Right cardiac atrium (tissue), 5 donors: ENCODE measurements at regions not wholly inside any gene's neighbourhood (a gene's known extent, or its start where the extent isn't known, plus 50 kb on each side); places are given as distances from the start of the nearest gene placed in this dataset.

Experiments used
- ATAC-seq, 2 donors: fragments of 200-7000 bp; cut with Tn5 transposase; one replicate each; pipeline versions ENCODE4 v1.8.0 to v1.9.1; 2020; ENCODE audit warnings: moderate library complexity in 2 of 2, mild to moderate bottlenecking in 1 of 2
- DNase-seq, 3 donors: peaks; one replicate each; pipeline ENCODE4 v3.0.0-alpha.2; 2020
- H3K27ac ChIP-seq: one replicate; pipeline ENCODE4 v1.5.1; 2013; ENCODE audit warnings: mild to moderate bottlenecking, low read length, control low read depth, moderate library complexity
- H3K27me3 ChIP-seq: one replicate; pipeline ENCODE4 v1.6.1; 2013; ENCODE audit not compliant: control insufficient read depth, insufficient read depth
- H3K4me1 ChIP-seq: one replicate; pipeline ENCODE4 v1.6.1; 2013; ENCODE audit warnings: low read length; ENCODE audit not compliant: control insufficient read depth, insufficient read depth
- H3K4me3 ChIP-seq: one replicate; pipeline ENCODE4 v1.5.1; 2013; ENCODE audit warnings: low read length, control low read depth
- H3K9me3 ChIP-seq: one replicate; pipeline ENCODE4 v1.6.1; 2013; ENCODE audit warnings: low read length; ENCODE audit not compliant: control insufficient read depth
- WGBS: extraction: QIAGEN DNeasy Blood & Tissue Kit; methylation state at CpG from one replicate; pipeline ENCODE4 v1.1.7; 2013; 5-methylcytosine and 5-hydroxymethylcytosine counted together
- intact Hi-C, 4 donors: fragments of 100-400 bp; cut with DNase I; formaldehyde crosslinking; loops; one replicate each; pipeline versions ENCODE4 v1.11.0 to v1.14.0; 2022 to 2023
- donor health status: healthy with polysubstance abuse.
- donor health status: DM: no; HTN: yes; CAD: no.
- donor health status: DM: no; HTN: no; CAD: no.
- donor health status: DM: no; HTN: yes; CAD: no; lungs with severe emphysema.
- donor health status: DM: yes; HTN: yes; CAD: no.

- H3K4me3 ChIP-seq, result no peak overlapping the region
- whole genome bisulfite sequencing, result 62% methylated on average over 5 of the region's 5 CpGs
- no peak overlapping the region for H3K27ac ChIP-seq
- no peaks in the 10 kb centered on the region for H3K4me1 ChIP-seq
- ATAC-seq (no peak), DNase-seq (no peak)
- H3K27me3 ChIP-seq, result no peaks in the 10 kb centered on the region
- intact Hi-C loops, result no loop called here
- H3K9me3 ChIP-seq, result no peaks in the 10 kb centered on the region
Measured at GRCh38 chr2:17323697-17324096, 194.5 kb downstream of the RAD51AP2 start.

- H3K4me3 ChIP-seq, result no peak overlapping the region
- 72% methylated on average over 2 of the region's 2 CpGs for WGBS
- DNase-seq, result no peak
- ATAC-seq, result no peak
- H3K27ac ChIP-seq, result no peak overlapping the region
- no peaks in the 10 kb centered on the region for H3K4me1 ChIP-seq
- intact Hi-C loops, result no loop called here
- H3K9me3 ChIP-seq, result no peaks in the 10 kb centered on the region
- no peaks in the 10 kb centered on the region for H3K27me3 ChIP-seq
Measured at GRCh38 chr2:17322461-17322860, 195.8 kb downstream of the RAD51AP2 start.

GRCh38 chr2:17319090-17319489, 199.2 kb downstream of the RAD51AP2 start:
- intact Hi-C loops, result no loop called here
- H3K9me3 ChIP-seq, result no peaks in the 10 kb centered on the region
- no peak overlapping the region for H3K4me3 ChIP-seq
- DNase-seq (no peak), ATAC-seq (no peak)
- H3K4me1 ChIP-seq, result no peaks in the 10 kb centered on the region
- H3K27me3 ChIP-seq, result no peaks in the 10 kb centered on the region
- H3K27ac ChIP-seq, result no peak overlapping the region

- no peak for DNase-seq
- no peaks in the 10 kb centered on the region for H3K9me3 ChIP-seq
- no peak for ATAC-seq
- no peak overlapping the region for H3K27ac ChIP-seq
- no peaks in the 10 kb centered on the region for H3K27me3 ChIP-seq
- no peak overlapping the region for H3K4me3 ChIP-seq
- no peaks in the 10 kb centered on the region for H3K4me1 ChIP-seq
- intact Hi-C loops, result no loop called here
- WGBS, result 61% methylated on average over 2 of the region's 2 CpGs
Measured at GRCh38 chr2:17318013-17318412, 200.2 kb downstream of the RAD51AP2 start.

GRCh38 chr2:17317439-17317976, 200.7 kb downstream of the RAD51AP2 start:
- WGBS, result 54% methylated on average over 5 of the region's 5 CpGs
- no peaks in the 10 kb centered on the region for H3K9me3 ChIP-seq
- DNase-seq (no peak), ATAC-seq (no peak)
- H3K27me3 ChIP-seq, result no peaks in the 10 kb centered on the region
- no peak overlapping the region for H3K4me3 ChIP-seq
- H3K27ac ChIP-seq, result no peak overlapping the region
- intact Hi-C loops, result no loop called here
- no peaks in the 10 kb centered on the region for H3K4me1 ChIP-seq

- intact Hi-C loops, result loop anchor here in 1 of 4 donors (5.0 kb wide), 1 partner anchor 541 kb away; no protein-coding TSS in a partner anchor
- no peak for DNase-seq
- Histone ChIP-seq H3K27me3 (no peaks in the 10 kb centered on the region), H3K9me3 (no peaks in the 10 kb centered on the region), H3K4me3 (no peak overlapping the region), H3K4me1 (no peaks in the 10 kb centered on the region), H3K27ac (no peak overlapping the region)
- 76% methylated on average over 4 of the region's 4 CpGs for WGBS
- no peak for ATAC-seq
Measured at GRCh38 chr2:17313261-17313660, 205.0 kb downstream of the RAD51AP2 start.

GRCh38 chr2:17311771-17312511, 206.3 kb downstream of the RAD51AP2 start:
- ATAC-seq (no peak), DNase-seq (no peak)
- Histone ChIP-seq H3K9me3 (no peaks in the 10 kb centered on the region), H3K27me3 (no peaks in the 10 kb centered on the region), H3K4me1 (no peaks in the 10 kb centered on the region), H3K27ac (no peak overlapping the region), H3K4me3 (no peak overlapping the region)
- intact Hi-C loops, result loop anchor here in 1 of 4 donors (5.0 kb wide), 1 partner anchor 540 kb away; no protein-coding TSS in a partner anchor
- 75% methylated on average over 1 of the region's 1 CpG for WGBS

- Histone ChIP-seq H3K9me3 (no peaks in the 10 kb centered on the region), H3K27ac (no peak overlapping the region), H3K27me3 (no peaks in the 10 kb centered on the region), H3K4me1 (no peaks in the 10 kb centered on the region), H3K4me3 (no peak overlapping the region)
- ATAC-seq (no peak), DNase-seq (no peak)
- WGBS, result 97% methylated on average over 2 of the region's 2 CpGs
- intact Hi-C loops, result loop anchor here in 1 of 4 donors (5.0 kb wide), 1 partner anchor 539 kb away; no protein-coding TSS in a partner anchor
Measured at GRCh38 chr2:17311106-17311619, 207.1 kb downstream of the RAD51AP2 start.

GRCh38 chr2:17309741-17310339, 208.4 kb downstream of the RAD51AP2 start:
- Histone ChIP-seq H3K9me3 (no peaks in the 10 kb centered on the region), H3K4me1 (no peaks in the 10 kb centered on the region), H3K27ac (no peak overlapping the region), H3K27me3 (no peaks in the 10 kb centered on the region), H3K4me3 (no peak overlapping the region)
- WGBS, result 21% methylated on average over 6 of the region's 6 CpGs
- intact Hi-C loops, result loop anchor here in 3 of 4 donors (5.0 to 10.0 kb wide), 2 partner anchors 535 to 538 kb away; no protein-coding TSS in a partner anchor
- ATAC-seq, result peak; percentile 51 to 65
- DNase-seq, result peak in 1 of 3 donors; percentile 12

GRCh38 chr2:17309181-17309580, 209.1 kb downstream of the RAD51AP2 start:
- DNase-seq (no peak), ATAC-seq (no peak)
- Histone ChIP-seq H3K4me3 (no peak overlapping the region), H3K27me3 (no peaks in the 10 kb centered on the region), H3K4me1 (no peaks in the 10 kb centered on the region), H3K9me3 (no peaks in the 10 kb centered on the region), H3K27ac (no peak overlapping the region)
- 60% methylated on average over 2 of the region's 2 CpGs for WGBS
- intact Hi-C loops, result loop anchor here in 2 of 4 donors (10.0 kb wide), 1 partner anchor 534 kb away; no protein-coding TSS in a partner anchor

- 87% methylated on average over 2 of the region's 2 CpGs for WGBS
- no peak overlapping the region for H3K27ac ChIP-seq
- no peaks in the 10 kb centered on the region for H3K27me3 ChIP-seq
- ATAC-seq, result no peak
- intact Hi-C loops, result loop anchor here in 2 of 4 donors (10.0 kb wide), 1 partner anchor 532 kb away; no protein-coding TSS in a partner anchor
- no peak for DNase-seq
- H3K9me3 ChIP-seq, result no peaks in the 10 kb centered on the region
- H3K4me1 ChIP-seq, result no peaks in the 10 kb centered on the region
- H3K4me3 ChIP-seq, result no peak overlapping the region
Measured at GRCh38 chr2:17306706-17307105, 211.5 kb downstream of the RAD51AP2 start.
